ENCODE measurements at regions not wholly inside any gene's neighbourhood (a gene's known extent, or its start where the extent isn't known, plus 50 kb on each side); places are given as distances from the start of the nearest gene placed in this dataset.

- no peak for DNase-seq
Observed at GRCh38 chr11:127677660-127678425, 677.3 kb upstream of the KIRREL3 start.

GRCh38 chr11:127675581-127675980 is 675.0 kb upstream of the KIRREL3 start:
- no peak for DNase-seq

- DNase-seq = no peak
Observed at GRCh38 chr11:127674754-127675153, 674.2 kb upstream of the KIRREL3 start.

- no peak for DNase-seq
Observed at GRCh38 chr11:127670374-127671119, 670.0 kb upstream of the KIRREL3 start.

GRCh38 chr11:127656116-127656836 is 655.7 kb upstream of the KIRREL3 start:
- DNase-seq = no peak

GRCh38 chr11:127653076-127653475 is 652.5 kb upstream of the KIRREL3 start:
- no peak for DNase-seq

- no peak for DNase-seq
Observed at GRCh38 chr11:127651888-127652221, 651.3 kb upstream of the KIRREL3 start.

- DNase-seq = no peak
Observed at GRCh38 chr11:127651175-127651887, 650.8 kb upstream of the KIRREL3 start.

GRCh38 chr11:127649958-127650357 is 649.4 kb upstream of the KIRREL3 start:
- DNase-seq = no peak

GRCh38 chr11:127649071-127649470 is 648.5 kb upstream of the KIRREL3 start:
- no peak for DNase-seq

- no peak for DNase-seq
Observed at GRCh38 chr11:127648583-127648982, 648.0 kb upstream of the KIRREL3 start.

GRCh38 chr11:127644366-127644765 is 643.8 kb upstream of the KIRREL3 start:
- DNase-seq = no peak

- no peak for DNase-seq
Observed at GRCh38 chr11:127643268-127644058, 642.9 kb upstream of the KIRREL3 start.

GRCh38 chr11:127640561-127641451 is 640.2 kb upstream of the KIRREL3 start:
- no peak for DNase-seq

GRCh38 chr11:127639916-127640315 is 639.3 kb upstream of the KIRREL3 start:
- DNase-seq = no peak

- no peak for DNase-seq
Observed at GRCh38 chr11:127632976-127633680, 632.6 kb upstream of the KIRREL3 start.

- DNase-seq = no peak
Observed at GRCh38 chr11:127632546-127632945, 632.0 kb upstream of the KIRREL3 start.

GRCh38 chr11:127631974-127632373 is 631.4 kb upstream of the KIRREL3 start:
- no peak for DNase-seq

GRCh38 chr11:127629200-127629599 is 628.6 kb upstream of the KIRREL3 start:
- no peak for DNase-seq

GRCh38 chr11:127628458-127628785 is 627.9 kb upstream of the KIRREL3 start:
- no peak for DNase-seq
